Thyroid gland (tissue), 4 donors: ENCODE measurements at regions not wholly inside any gene's neighbourhood (a gene's known extent, or its start where the extent isn't known, plus 50 kb on each side); places are given as distances from the start of the nearest gene placed in this dataset.

Source experiments
- DNase-seq, 2 donors: peaks; one replicate each; pipeline ENCODE4 v3.0.0-alpha.2; 2019
- H3K27ac ChIP-seq, 3 donors: fragments of 200-600 bp; sonication (generic); 1 replicate in 2 of 3; 2 replicates in 1 of 3; pipeline ENCODE4 v1.5.1; 2016 to 2019; ENCODE audit warnings: mild to moderate bottlenecking in 1 of 3, moderate library complexity in 1 of 3
- H3K27me3 ChIP-seq: fragments of 200-600 bp; sonication (generic); one replicate; pipeline ENCODE4 v1.5.1; 2019
- H3K36me3 ChIP-seq, 2 donors: fragments of 200-600 bp; sonication (generic); one replicate each; pipeline ENCODE4 v1.5.1; 2016 to 2019
- H3K4me1 ChIP-seq, 2 donors: fragments of 200-600 bp; sonication (generic); one replicate each; pipeline ENCODE4 v1.5.1; 2017 to 2019
- H3K4me3 ChIP-seq, 3 donors: fragments of 200-600 bp; sonication (generic); replicated peaks in 1 of 3; 1 replicate in 2 of 3; 2 replicates in 1 of 3; pipeline ENCODE4 v1.5.1; 2016; ENCODE audit warnings: mild to moderate bottlenecking in 1 of 3
- H3K9me3 ChIP-seq: fragments of 200-600 bp; sonication (generic); one replicate; pipeline ENCODE4 v1.5.1; 2017
- POLR2A ChIP-seq, 2 donors: fragments of 450-650 bp; IDR thresholded peaks; one replicate each; pipeline ENCODE4 v1.6.1; 2017; ENCODE audit warnings: antibody characterized with exemption in 2 of 2, mild to moderate bottlenecking in 2 of 2, moderate library complexity in 1 of 2
- WGBS, 2 donors: methylation state at CpG; one replicate each; pipeline ENCODE4 v1.1.5; 2017; 5-methylcytosine and 5-hydroxymethylcytosine counted together
- intact Hi-C: fragments of 100-400 bp; cut with DNase I; formaldehyde crosslinking; loops from one replicate; pipeline ENCODE4 v1.15.1; 2023
- TF ChIP-seq, protein P1 (sequence below), 6 experiments: fragments of 200-600 bp in 3 of 6; fragments of 450-650 bp in 3 of 6; sonication (generic) in 3 of 6; IDR thresholded peaks; one replicate each; pipeline ENCODE4 v1.5.1; 2016 to 2019; ENCODE audit warnings: antibody characterized with exemption in 6 of 6, mild to moderate bottlenecking in 2 of 6, inconsistent platforms in 1 of 6, moderate library complexity in 1 of 6

DNA sequence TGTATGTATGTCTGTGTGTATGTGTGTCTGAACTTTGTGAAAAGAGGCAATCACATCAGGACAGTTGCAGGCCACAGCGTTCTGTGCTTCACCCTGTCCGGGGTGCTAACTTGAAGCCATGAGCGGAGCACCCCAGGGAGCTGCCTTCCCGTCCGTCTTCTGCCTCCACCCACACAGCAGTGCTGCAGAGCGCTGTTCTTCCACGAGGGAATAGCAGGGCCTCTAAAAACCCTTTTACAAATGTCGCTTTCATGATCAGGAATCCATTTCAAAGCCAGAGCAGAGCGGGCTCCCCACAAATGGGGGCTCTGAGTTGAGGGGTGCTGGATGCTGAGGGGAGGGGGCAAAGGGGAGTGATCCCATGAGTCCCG is 131.5 kb downstream of the RNASET2 start:
- TF ChIP-seq, protein P1, sequence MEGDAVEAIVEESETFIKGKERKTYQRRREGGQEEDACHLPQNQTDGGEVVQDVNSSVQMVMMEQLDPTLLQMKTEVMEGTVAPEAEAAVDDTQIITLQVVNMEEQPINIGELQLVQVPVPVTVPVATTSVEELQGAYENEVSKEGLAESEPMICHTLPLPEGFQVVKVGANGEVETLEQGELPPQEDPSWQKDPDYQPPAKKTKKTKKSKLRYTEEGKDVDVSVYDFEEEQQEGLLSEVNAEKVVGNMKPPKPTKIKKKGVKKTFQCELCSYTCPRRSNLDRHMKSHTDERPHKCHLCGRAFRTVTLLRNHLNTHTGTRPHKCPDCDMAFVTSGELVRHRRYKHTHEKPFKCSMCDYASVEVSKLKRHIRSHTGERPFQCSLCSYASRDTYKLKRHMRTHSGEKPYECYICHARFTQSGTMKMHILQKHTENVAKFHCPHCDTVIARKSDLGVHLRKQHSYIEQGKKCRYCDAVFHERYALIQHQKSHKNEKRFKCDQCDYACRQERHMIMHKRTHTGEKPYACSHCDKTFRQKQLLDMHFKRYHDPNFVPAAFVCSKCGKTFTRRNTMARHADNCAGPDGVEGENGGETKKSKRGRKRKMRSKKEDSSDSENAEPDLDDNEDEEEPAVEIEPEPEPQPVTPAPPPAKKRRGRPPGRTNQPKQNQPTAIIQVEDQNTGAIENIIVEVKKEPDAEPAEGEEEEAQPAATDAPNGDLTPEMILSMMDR (IDR thresholded peaks at IDR 0.05), result no peak
- TF ChIP-seq POLR2A (IDR thresholded peaks at IDR 0.05), result no peak
- no peak for DNase-seq
- no peak overlapping the region for H3K4me3 ChIP-seq
- H3K36me3 ChIP-seq, result no peaks in the 10 kb centered on the region
- WGBS, 2 donors, result 84 to 89% methylated on average over 10 of the region's 10 CpGs
- H3K9me3 ChIP-seq, result no peaks in the 10 kb centered on the region
- no peak overlapping the region for H3K27ac ChIP-seq
- intact Hi-C loops, result no loop called here
- no peaks in the 10 kb centered on the region for H3K4me1 ChIP-seq
- no peaks in the 10 kb centered on the region for H3K27me3 ChIP-seq

DNA sequence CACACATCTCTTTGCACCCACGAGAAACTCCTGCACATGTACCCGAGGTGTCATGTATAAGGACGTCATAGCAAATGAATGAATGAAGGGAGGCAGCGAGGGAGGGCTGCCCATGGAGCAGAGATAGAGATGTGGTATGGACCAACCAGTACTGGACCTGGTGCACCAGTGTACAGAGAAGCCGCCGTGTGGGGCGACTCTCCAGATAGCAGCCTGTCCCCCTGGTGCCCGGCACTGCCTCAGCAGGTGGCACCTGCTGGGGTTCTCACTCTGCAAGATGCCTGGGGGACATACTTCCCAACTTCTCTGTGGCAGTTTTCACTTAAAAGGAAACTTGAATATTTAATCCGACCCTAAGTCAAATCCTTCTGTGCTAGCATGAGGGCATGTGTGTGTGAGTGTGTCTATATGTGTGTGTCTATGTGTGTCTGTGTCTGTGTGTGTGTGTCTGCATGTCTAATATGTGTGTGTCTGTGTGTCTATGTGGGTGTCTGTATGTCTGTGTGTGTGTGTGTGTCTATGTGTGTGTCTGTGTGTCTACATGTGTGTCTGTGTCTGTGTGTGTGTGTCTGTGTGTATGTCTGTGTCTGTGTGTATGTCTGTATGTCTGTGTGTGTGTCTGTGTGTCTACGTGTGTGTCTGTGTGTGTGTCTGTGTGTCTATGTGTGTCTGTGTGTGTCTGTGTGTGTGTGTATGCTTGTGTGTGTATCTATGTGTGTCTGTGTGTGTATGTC is 132.0 kb downstream of the RNASET2 start:
- WGBS, 2 donors, result 79 to 89% methylated on average over 10 of the region's 10 CpGs
- Histone ChIP-seq H3K36me3 (no peaks in the 10 kb centered on the region), H3K9me3 (no peaks in the 10 kb centered on the region), H3K4me1 (no peaks in the 10 kb centered on the region), H3K27ac (no peak overlapping the region), H3K27me3 (no peaks in the 10 kb centered on the region), H3K4me3 (no peak overlapping the region)
- intact Hi-C loops, result no loop called here
- TF ChIP-seq, protein P1 (IDR thresholded peaks at IDR 0.05), result no peak
- TF ChIP-seq POLR2A (IDR thresholded peaks at IDR 0.05), result no peak
- DNase-seq, result no peak

DNA sequence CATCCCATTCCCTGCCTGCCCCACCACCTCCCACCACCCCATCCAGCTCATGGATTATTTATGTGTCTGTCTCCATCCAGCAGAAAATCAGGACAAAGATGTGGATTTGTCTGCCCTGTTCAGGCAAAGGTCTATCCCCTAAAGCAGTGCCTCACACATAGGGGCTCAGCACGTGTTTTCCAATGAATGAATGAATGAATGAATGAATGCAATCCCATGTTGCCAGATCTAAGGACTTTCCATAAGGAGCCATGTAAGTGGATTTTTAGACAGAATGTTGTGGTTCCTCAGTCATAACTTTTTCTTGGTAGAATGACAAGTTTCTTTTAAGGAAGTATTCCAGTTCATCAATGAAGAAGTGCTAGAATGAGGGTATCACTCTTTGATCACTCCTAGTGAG is 133.7 kb downstream of the RNASET2 start:
- WGBS, 2 donors, result 75 to 88% methylated on average over 1 of the region's 1 CpG

DNA sequence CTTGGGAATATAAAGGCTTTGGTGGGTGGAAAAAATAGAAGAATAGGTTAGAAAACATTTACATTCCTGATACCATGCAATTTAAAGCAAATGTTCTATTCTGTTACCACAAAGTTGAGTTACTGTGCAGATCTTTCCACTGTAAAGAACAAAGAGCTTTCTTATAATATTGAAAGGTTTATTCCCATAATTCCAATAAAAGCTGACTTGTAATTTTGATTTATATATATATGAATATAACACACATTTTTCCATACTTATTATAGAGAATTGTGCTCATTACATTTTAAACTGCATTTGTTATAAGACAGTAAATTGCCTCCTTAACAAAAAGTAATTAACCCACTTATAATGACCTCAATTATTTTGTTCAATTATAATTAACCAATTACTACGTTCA is 135.9 kb downstream of the RNASET2 start:
- Histone ChIP-seq H3K36me3 (no peaks in the 10 kb centered on the region), H3K9me3 (no peaks in the 10 kb centered on the region), H3K27ac (no peak overlapping the region), H3K4me1 (no peaks in the 10 kb centered on the region), H3K27me3 (no peaks in the 10 kb centered on the region), H3K4me3 (no peak overlapping the region)
- intact Hi-C loops, result no loop called here
- no peak for DNase-seq
- WGBS, 2 donors, result 95 to 97% methylated on average over 1 of the region's 1 CpG
- TF ChIP-seq POLR2A (IDR thresholded peaks at IDR 0.05), result no peak
- TF ChIP-seq, protein P1 (IDR thresholded peaks at IDR 0.05), result no peak

More for the DNA sequence above, 133.7 kb downstream of the RNASET2 start:
- no peak for DNase-seq
- Histone ChIP-seq H3K36me3 (no peaks in the 10 kb centered on the region), H3K4me1 (no peaks in the 10 kb centered on the region), H3K27ac (no peak overlapping the region), H3K27me3 (no peaks in the 10 kb centered on the region), H3K9me3 (no peaks in the 10 kb centered on the region), H3K4me3 (no peak overlapping the region)
- intact Hi-C loops, result no loop called here
- no peak for TF ChIP-seq POLR2A (IDR thresholded peaks at IDR 0.05)
- TF ChIP-seq, protein P1 (IDR thresholded peaks at IDR 0.05), result no peak

DNA sequence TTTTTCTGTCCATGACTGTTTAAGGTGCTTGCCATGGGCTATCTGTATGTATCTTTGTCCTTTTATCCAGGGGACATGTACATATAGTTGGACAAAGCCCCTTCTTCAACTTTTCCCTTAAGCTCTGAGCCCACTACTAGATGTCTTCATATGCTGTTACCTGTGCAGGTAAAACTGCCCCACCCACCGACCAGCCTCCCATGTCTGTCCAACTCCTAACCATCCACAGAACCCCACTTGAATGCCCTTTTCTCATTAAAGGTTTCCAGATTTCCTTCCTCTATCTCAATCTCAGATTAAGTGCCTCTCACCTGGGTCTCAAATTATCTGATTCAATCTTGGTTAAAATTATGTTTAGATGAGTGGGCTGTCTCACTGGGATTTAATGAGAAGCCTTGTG is 136.3 kb downstream of the RNASET2 start:
- Histone ChIP-seq H3K4me3 (no peak overlapping the region), H3K27ac (no peak overlapping the region), H3K4me1 (no peaks in the 10 kb centered on the region), H3K36me3 (no peaks in the 10 kb centered on the region), H3K27me3 (no peaks in the 10 kb centered on the region), H3K9me3 (no peaks in the 10 kb centered on the region)
- DNase-seq, result no peak
- TF ChIP-seq, protein P1 (IDR thresholded peaks at IDR 0.05), result no peak
- no peak for TF ChIP-seq POLR2A (IDR thresholded peaks at IDR 0.05)
- intact Hi-C loops, result no loop called here
- 87 to 92% methylated on average over 1 of the region's 1 CpG for WGBS, 2 donors
